H1 (cell line): ENCODE measurements at regions not wholly inside any gene's neighbourhood (a gene's known extent, or its start where the extent isn't known, plus 50 kb on each side); places are given as distances from the start of the nearest gene placed in this dataset.

Source experiments
- CHD7 ChIP-seq: fragments of 300-600 bp; sonication (generic); IDR thresholded peaks from 2 replicates; pipeline ENCODE4 v1.7.1; 2012; ENCODE audit warnings: low read length, moderate library complexity, mild to moderate bottlenecking, inconsistent platforms; ENCODE audit not compliant: insufficient replicate concordance
- CTCF ChIP-seq, 3 experiments: IDR thresholded peaks; 1 replicate in 2 of 3; 2 replicates in 1 of 3; pipeline versions ENCODE4 v1.5.1 to v1.6.1; 2011; ENCODE audit warnings: low read length in 3 of 3, mild to moderate bottlenecking in 3 of 3, inconsistent platforms in 2 of 3, low read depth in 1 of 3, moderate library complexity in 1 of 3; ENCODE audit not compliant: insufficient read depth in 1 of 3; ENCODE audit errors: control extremely low read depth in 1 of 3
- MAFK ChIP-seq: IDR thresholded peaks from 2 replicates; pipeline ENCODE4 v1.6.1; 2012; ENCODE audit warnings: low read depth, mild to moderate bottlenecking, improper control_type of control experiment, low read length
- NRF1 ChIP-seq: IDR thresholded peaks from 2 replicates; pipeline ENCODE4 v1.6.1; 2011; ENCODE audit warnings: mild to moderate bottlenecking, low read depth, low read length, improper control_type of control experiment
- SAP30 ChIP-seq: fragments of 300-600 bp; sonication (generic); IDR thresholded peaks from 2 replicates; pipeline ENCODE4 v1.7.1; 2012; ENCODE audit warnings: low read length, moderate library complexity, mild to moderate bottlenecking, inconsistent platforms; ENCODE audit not compliant: insufficient read depth, insufficient replicate concordance

- TF ChIP-seq CHD7 (no peak), CTCF (IDR thresholded peaks at IDR 0.05; ENCODE audit: control extremely low read depth in 1 of 3, insufficient read depth in 1 of 3, low read depth in 1 of 3, low read length in 3 of 3) (no peak), MAFK (no peak), SAP30 (no peak), NRF1 (no peak)
Measured at GRCh38 chr1:213391445-213391844, 340.4 kb downstream of the RPS6KC1 start (continued).
